NCI-H510A treated with DMSO at 0.1 percent for 48 hours (cell line): ENCODE measurements at regions not wholly inside any gene's neighbourhood (a gene's known extent, or its start where the extent isn't known, plus 50 kb on each side); places are given as distances from the start of the nearest gene placed in this dataset.
A peak's percentile ranks its signal among the peaks of the same experiment; 100 is the strongest.

ENCODE experiments used
- DNase-seq: peaks from one replicate; lab custom pipeline; 2025; lab: John Stamatoyannopoulos, UW

DNA sequence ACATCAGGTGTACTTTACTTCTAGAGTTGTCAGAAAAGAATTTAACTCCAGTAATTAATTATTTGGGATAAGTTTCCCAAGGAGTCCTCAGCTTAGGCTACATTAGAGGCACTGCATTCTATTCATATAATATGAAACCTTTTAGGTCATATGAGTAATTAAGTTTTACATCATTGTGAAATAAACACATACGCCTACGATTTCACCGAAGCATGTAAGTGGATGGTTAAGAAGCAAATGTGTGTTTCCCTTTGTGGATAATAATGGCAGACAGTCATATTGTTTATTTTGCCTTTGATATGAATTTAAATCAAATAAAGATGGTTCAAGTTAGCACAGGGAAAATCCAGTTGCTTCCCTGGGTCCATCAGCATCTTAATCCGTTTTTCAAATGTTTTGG, 535.9 kb upstream of the ATP11B start:
- DNase-seq: peak; percentile 40

DNA sequence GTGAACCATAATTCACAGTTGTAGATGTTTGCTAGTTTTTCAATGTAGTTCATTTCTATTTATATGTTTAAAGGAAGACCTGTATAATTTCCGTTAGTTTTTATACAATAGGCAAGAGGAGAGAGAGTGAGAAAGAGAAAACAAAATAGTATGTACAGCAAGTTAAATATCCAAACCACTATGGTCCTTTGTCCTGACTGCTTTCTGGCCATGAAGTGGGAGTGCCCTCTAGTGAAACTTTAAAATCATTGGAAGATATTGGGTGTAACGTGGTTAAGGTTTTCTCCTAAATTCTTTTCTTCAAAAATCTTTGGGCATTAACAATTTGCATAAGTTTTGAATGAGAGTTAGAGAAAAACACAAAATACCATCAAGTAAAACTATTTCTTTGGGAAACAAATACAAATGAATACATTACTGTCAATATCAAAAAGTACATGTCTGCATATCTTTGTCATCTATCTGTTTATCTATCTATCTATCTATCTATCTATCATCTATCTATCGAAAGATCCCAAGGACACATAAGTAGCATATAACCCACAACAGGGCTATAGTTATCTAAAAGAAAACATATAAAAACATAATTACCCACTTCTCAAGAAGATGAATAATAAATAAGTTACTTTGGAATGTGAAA, 534.6 kb upstream of the ATP11B start:
- peak; percentile 86 for DNase-seq

DNA sequence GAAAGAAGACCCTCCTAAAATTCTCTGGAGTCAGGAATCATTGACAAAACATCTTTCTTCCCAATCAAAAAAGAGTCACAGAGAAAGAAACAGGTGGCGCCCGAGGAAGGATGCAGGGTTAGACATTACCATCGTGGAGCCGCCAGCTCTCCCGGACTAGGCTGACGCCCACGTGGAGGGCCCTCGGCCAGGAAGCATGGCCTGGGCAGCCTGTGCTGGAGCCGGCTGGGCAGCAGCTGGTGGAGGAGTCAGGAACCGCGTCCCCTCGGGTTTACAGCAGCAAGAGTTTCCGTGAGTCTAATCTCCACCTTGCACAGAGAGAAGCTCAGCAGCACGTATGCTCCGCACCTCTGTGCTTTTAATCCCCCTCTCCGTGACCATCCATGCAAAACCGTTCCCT, 533.7 kb upstream of the ATP11B start:
- DNase-seq: peak; percentile 51

DNA sequence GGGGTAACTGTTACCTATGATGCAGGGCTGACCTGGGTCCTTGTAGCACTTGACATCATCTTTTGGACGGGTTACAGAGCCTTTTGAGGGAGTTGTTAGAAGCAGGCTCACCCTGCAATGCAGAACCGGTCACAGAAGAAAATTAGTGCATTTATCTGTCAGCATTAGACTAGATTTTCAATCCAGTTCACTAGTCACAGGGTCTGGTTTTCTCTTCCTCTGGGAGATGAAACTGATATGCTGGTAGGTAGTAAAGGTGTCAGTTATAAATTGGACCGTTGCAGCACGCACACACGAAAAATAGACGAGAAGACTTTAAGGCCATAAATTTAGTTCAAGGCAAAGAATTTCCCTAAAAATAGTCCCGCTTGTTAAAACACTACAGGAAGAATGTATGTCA, 532.3 kb upstream of the ATP11B start:
- DNase-seq: peak; percentile 40

DNA sequence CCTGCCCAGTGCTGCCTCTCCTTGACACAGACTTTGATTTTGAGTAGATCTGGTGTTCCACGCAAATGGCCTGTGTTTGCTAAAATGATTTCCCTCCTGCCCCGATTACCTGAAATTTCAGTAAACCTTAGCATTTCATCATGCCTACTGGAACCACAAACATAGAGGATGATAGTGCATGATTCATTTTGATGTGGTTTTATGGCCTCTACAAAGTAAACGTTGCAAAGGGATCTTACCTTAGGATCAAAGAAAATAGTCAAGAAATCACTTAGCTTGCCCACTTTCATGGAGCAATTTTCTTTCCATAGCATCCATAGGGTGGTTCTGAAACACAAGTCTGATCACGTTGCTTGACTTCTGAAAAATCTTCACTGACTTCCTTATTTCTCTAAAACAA, 524.6 kb upstream of the ATP11B start:
- no peak for DNase-seq

DNA sequence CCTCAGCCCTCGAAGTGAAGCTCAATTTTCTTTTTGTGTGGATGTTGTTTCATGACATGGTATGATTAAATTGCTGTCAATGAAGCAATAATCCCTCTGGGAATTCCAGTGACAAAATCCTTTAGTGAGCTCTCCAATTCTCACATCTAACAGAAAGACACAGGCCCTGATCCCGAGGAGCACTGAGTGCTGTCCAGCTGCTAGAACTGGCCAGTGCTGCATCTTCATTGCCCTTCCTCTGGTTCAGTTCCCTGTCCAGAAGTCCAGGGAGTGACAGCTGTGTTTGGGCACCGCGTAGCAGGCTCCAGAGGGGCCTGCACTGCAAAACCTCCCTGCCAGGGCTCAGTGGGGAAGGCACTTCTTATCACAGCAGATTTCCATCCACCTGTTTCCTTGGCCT, 516.8 kb upstream of the ATP11B start:
- DNase-seq: no peak

DNA sequence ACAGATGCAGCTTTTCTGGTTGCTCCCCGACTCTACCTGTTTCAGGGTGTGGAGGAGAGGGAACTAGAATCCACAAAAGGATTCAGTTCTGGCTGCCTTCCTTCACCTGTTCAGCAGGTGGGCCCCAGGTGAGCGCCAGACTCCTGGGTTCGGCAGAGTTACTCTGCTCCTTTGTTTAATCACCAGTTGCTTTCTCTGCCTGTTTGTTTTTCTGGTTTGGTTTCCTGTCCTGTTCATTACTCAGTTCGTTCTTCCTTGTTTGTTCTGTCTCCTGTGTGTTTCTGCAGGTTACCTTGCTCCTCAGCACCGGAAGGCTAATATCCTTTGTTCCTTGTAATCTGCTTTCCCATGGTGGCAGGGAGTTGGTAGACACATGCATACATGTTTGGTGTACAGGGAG, 508.5 kb upstream of the ATP11B start:
- DNase-seq: peak; percentile 95

DNA sequence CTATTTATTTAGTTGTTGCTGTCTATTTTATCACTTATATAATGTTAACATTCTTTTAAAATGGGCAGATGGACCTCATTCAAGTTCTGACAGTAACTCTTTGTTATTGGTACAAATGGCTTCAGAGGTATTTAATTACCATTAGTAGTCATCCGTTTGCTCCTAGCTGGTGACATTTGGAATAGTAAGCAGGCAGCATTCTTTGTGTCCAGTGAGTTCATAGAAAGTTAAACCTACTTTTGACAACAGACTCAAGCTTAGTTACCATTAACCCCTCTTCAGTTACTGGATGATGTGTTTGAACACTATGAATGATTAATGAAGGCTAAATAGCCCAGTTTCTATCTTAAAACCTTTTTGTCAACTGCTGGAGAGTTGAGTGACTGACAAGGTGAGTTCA, 500.7 kb upstream of the ATP11B start:
- no peak for DNase-seq

DNA sequence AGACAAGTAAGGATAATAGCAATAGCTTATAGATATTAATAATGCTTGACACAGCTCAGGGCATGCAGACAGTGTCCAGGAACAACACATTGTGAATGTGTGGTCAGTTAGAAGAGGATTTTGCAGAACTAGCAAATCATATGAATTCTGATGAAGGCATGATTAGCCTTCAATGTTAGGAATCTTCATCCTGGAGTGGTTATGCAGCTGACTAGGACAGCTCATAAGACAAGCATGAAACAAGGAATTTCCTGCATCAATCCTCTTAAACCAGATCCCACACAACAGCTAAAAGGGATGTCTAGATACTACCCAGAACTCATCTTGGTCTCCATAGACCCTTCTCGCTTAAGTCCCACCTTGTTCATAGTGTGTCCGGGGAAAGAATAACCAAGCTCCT, 499.0 kb upstream of the ATP11B start:
- DNase-seq: no peak

DNA sequence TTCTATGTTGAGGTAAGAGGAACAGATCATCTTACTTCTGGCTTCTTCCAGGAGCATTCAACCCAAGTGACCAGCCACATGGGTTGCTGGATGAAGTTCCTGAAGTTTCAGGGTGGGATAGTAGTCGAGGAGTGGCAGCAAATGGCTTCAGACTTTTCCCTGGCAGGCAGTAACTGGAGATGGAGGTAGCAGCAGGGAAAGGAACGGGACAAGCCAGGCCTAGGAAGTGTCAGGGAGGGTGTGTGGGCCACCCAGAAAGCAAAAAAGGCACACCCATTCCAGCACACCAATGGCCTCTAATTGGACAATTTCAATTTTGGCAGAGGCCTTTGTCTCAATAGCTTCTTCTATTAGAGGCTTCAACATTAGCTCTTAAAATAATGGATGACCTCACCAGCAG, 498.6 kb upstream of the ATP11B start:
- DNase-seq: no peak

DNA sequence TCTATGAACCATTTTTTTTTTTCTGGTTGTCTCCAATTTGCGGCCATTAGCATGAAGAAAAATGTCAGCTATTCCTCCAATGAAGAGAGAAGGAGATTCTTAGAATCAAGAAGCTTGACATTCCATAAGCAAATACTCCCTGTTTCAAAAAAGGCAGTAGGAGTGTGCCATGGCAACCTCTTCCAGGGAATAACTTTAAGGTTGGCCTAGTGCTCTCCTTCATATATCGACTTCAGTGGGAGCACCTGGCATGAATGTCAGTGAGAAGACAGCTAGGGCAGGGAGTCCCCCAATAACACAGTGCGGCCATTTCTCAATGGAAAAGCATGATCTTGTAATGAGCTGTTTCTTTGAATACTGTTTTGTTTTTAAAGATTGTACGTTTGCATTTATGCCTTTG, 493.0 kb upstream of the ATP11B start:
- DNase-seq: no peak

DNA sequence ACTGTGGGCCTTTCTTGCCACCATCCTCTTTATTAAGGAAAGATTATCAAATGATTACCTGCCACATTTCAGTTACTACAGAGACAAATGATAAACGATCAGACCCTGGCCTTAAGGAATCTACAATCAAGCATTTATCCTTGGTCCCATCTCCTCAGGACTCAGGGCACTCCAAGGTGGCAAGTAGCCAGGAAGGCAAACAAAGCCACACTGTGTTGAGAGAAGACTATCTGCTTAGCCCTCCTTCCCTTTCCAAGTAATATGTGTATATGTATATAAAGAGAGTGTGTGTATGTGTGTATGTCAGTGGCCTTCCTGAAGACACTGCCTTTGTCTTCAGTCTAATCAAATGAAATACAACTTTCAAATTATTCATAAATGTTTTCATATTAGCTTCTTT, 490.1 kb upstream of the ATP11B start:
- DNase-seq: no peak

DNA sequence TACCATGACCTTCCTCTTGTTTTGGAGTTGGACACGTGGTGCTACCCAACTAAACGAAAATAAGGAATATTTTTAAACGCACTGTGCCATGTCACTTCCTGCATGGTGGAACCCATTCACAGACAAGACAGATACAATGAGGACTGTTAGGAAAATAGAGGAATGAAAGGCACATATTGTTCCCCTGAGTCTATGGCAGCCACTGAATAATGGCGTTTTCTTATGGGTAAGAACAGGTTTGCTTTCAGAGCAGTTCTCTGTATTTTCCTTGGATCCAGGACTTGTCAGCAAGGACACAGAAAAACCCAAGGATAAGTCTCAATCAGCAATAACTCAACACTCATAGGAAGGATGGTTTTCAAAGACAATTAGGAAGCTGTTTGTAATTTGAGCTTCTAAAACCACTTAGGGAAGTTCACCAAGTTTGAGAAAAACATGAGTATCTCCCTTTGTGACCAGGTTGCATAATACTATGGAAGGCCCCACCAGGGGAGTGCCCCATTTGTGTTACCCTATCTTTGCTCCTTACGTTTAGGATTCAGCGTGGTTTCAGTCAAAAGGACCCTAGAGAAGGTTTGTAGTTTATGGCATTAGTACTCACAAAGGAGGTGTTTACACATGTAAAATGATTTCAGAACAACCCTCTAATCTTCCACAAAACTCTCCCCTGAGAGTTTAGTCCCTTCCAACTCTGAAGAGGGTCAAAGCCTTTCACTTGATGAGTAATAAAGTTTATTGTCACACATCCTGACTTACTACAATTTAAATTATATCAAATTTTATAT, 487.2 kb upstream of the ATP11B start:
- peak; percentile 41 for DNase-seq

DNA sequence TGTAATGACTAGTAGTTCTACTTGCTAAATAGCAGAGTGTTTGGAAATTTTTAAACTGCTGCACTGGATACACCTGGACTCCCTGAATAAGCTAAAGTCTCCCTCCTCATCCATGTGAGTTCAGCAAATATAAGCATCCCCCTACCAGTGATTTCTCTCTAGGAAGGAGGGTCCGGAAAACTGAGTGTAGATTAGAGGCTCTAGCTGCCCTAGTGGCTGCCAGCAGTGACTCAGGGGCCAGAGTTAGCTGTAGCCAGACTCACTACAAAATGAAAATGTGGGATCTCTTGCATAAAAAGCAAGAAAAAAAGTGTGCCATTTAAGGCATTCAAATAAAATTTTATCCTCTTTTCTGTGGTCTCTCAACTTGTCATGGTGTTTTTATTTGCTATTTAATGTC, 485.0 kb upstream of the ATP11B start:
- no peak for DNase-seq

DNA sequence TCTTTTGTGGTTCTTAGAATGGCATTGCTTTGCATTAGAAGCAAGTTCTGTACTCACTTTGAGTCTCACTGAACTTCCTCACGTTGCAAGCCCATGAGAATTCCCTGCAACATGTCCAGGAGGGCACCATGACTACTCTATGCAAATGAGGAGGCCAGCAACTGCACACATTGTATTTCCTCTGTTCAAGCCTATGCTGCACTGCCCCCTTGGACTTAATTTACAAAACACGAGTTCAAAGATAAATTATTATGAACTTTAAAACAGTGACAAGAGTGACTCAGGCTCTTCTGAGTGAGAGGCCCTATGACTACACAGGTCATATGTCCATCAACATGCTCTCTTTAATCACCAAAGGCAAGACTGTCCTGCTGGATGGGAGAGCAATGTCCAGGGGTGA, 484.2 kb upstream of the ATP11B start:
- no peak for DNase-seq

DNA sequence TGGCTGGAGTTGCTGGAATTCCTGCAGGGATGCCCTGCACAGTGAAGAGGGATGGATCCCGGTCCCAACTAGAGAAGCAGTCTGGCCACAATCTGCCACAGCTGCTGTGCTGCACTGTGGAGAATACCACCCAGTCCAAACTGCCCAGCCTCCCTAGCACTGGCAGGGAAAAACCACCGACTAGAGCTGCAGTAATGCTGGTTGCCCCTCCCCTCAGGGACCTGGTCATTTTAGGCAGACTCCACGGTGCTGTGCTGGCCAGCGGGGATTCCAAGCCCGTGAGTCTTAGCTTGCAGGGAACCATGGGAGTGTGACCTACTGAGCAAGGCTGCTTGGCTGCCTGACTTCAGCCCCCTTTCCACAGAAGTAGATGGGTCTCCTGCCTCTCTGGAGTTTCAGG, 478.0 kb upstream of the ATP11B start:
- DNase-seq: no peak

DNA sequence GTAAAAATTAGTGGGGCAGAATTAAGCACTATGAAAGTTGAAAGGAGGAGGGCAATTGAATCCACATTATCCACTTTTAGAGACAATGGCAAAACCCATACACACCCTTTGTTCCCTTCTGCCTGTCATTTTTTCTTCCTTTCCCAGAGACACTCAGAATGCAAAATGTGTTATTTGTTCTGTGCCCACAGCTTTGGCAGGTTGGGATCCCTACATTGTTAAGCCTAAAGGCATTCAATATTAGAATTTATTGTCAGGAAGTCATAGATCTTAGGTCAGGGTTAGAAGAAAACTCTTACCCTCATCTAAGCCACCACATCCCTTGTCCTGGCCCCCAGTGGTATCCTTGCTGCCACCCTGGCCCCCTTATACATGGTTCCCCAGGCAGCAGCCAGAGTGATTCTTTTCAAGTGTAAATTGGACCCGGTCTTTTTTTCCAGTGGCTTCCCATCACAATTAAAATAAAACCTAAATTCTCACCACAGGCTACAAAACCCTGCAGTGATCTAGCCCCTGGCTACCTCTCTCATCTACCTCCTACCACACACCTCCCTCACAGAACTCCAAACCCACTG, 470.1 kb upstream of the ATP11B start:
- DNase-seq: no peak

DNA sequence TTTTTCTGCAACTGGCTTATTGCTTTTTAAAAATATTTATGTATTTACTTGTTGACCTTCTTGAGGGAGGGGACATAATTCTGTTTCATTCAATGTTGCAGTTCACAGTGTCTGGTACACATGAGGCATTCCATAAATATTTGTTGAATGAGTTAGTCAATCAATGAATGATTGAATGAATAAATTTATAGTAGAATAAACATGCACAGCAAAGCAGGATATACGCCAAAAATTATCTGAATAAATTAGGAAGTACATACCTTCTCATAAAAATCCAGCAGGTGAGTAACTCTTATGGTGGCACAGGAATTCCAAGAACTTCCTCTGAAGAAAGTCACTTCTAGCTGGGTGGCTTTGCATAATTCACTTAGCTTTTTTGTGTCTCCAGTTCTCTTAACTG, 469.4 kb upstream of the ATP11B start:
- no peak for DNase-seq

DNA sequence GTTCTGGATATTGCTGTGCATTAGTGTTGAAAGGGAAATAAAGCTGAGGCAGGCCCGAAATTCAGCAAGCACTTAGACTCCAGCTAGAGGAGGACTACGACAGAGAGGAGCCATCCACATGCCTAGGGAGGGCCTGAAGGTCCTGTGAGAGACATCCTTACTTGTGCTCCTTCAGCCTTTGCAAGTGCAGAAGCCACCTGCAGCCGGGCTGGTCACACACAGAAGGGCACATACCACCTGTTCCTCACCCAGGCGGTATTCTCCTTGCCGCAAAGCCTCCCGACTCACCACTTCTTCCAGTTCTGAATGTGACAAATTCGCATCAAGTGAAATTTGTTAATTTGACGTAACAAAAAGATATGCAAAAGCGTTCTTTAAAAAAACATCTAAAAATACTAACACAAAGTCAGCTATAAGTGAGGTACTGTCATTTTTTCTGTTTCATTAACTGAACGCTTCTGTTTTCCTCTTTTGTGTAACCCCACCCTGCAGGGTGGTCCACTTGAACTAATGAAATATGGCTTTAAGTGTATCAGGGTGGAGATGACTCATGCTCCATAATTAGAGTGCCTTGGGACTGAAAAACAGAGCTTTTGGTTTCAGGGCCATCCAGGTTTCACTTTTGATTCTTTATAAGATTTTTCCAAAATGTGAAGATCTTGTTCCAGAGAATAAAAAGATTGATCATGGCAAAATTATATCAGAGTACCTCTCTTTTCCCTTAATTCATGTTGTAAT, 467.9 kb upstream of the ATP11B start:
- DNase-seq: no peak

DNA sequence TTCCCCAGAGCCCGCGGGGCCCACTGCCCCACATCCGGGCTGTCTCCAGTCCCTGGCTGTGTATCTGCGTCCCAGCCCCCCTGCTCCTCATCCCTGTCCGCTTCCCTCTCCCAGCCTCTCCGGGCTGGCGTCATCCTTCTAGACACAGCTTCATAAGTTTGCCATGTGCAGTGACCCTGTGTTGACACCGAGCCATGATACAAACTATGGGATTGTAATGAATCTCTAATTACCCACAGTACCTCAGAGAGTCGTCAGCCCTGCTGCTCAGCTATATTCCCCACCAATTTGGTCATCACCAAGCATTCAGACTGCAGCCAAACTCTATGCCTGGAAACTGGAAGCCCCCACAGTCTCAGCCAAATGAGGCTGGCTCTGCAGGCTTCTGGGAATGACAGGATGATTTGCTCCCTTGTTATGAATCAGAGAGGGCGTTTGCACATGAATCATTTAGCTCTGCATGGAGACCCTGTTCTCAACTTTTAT, 466.1 kb upstream of the ATP11B start:
- DNase-seq: no peak

DNA sequence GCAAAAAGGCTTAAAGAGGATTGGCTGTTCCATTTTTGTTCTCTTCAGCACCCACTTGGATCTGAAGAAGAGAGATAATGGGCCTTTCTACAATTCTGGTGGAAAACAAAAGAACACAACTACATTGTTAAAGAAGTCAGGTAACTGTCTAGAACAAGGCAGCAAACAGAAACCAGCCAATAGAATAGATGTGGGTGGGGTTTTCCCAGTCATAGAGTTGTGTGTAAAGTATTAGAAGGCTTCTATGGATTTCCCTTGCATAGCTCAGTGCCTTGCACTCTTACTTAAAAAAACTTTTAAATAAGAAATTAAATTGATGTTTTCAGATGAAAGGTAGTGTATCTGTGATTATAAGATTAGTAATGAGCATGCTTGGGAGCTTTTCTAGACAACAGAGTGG, 462.7 kb upstream of the ATP11B start:
- no peak for DNase-seq

DNA sequence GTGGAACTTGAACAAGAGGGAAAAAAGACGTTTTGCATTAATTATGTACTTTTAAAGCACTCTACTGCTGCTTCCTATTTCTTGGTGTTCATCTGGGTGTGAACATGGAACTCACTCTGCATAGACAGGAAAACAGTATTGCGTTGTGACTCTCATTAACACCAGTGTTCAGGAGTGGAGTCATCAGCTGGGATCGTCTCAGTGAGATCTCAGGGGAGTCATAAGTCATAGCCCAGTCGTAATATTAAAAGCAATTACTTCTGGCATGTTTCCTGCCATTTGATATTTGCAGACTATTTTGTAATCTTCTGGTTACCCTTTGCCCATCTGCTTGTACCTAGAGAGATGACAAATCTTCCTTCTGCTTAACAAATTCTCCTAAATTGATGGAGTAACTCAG, 462.0 kb upstream of the ATP11B start:
- DNase-seq: no peak

DNA sequence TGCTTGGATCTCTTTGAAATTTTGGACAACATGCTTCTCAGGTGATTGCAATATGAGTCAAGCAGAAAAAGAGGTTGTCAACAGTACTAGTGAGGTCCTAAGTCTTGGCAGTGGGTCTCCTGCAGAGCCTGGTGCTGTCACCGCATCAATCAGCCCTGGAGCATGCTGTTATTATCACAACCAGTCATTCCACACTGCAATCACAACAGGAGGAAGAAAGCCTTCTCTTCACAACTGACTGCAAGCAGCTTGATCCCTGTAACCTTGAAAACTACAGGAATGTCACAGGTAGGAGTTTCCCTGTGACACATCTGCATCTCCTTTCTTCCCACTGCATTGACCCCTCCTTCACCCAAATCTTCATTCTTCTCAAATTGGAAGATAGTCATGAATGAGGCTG, 451.1 kb upstream of the ATP11B start:
- DNase-seq: no peak
